ENCODE measurements at regions not wholly inside any gene's neighbourhood (a gene's known extent, or its start where the extent isn't known, plus 50 kb on each side); places are given as distances from the start of the nearest gene placed in this dataset.

GRCh38 chr11:41955635-41956400, 496.4 kb upstream of the LRRC4C start:
- in situ Hi-C loops (cut with MboI; ENCODE audit: low sequenced_read_pairs) = no loop called here

DNA sequence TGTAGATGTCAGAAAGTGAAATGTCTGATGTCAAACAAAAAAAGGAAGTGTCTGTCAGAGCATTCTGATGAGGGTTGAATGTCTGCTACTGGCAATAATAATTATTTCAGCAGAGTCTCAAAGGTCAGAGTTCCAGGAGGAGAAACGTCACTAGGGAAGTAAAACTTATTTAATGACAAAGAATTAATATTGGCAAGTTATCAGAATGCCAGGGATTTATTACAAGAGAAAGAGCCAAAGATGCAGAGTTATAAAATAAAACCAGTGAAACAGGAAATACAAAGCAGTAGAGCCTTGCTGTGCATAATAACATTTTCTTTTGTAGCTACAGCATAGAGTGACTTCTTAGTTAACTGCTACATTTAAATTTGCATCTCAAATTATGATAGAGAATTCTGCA, 504.0 kb upstream of the LRRC4C start:
- in situ Hi-C loops (cut with MboI; ENCODE audit: low sequenced_read_pairs) = no loop called here

- in situ Hi-C loops (cut with MboI; ENCODE audit: low sequenced_read_pairs) = no loop called here
These were observed 511.2 kb upstream of the LRRC4C start for GRCh38 chr11:41970681-41971080.

DNA sequence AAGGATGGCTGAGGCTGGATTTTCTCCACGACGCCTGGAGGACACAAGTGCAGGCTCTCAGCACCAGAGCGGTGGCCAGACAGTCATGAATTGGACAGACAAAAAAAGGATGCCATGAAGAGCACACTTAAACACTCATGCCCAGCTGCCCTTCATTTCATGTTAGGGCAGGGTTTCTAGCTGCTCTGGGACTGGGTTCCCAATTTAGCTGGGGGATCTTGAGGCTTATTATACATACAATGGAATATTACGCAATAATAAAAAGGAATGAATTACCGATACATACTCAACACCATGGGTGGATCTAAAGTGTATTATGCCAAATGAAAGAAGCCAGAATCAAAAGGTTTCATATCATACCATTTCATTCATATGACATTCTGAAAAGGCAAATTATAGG, 512.1 kb upstream of the LRRC4C start:
- in situ Hi-C loops (cut with MboI; ENCODE audit: low sequenced_read_pairs) = no loop called here

DNA sequence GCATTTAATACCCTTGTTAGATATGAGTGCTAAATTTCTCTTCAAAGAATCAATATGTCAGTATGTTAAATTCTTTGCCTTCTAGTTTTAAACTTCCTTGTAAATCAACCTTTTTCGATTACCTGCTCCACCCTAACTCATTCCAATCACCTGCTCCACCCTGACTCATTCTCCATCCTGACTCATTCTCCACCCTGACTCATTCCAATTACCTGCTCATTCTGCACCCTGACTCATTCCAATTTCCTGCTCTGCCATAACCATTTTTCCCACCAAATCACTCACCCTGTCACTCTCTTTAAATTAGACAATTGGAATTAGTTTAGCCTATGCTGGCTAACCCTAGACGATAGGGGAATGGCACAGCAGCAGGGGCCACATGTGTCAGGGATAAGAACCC, 519.5 kb upstream of the LRRC4C start:
- in situ Hi-C loops (cut with MboI; ENCODE audit: low sequenced_read_pairs) = no loop called here

DNA sequence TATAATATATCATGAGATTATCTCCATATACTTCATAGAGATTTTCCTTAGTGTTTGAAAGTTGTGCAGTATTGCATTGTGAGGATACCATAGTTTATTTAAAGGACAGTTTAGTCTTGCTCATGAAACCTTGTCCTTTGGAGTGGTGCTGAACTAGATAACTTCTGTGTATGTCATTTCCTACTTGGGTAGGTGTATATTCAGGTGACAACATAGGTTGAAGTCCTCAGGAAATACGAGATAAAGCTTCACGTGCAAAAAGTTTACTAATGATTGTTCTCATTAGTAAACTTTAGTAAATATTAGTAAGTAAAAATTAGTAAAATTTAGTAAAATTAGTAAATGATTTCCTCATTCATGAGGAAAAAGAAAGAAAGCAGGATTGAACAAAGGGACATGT, 521.3 kb upstream of the LRRC4C start:
- in situ Hi-C loops (cut with MboI; ENCODE audit: low sequenced_read_pairs) = no loop called here

DNA sequence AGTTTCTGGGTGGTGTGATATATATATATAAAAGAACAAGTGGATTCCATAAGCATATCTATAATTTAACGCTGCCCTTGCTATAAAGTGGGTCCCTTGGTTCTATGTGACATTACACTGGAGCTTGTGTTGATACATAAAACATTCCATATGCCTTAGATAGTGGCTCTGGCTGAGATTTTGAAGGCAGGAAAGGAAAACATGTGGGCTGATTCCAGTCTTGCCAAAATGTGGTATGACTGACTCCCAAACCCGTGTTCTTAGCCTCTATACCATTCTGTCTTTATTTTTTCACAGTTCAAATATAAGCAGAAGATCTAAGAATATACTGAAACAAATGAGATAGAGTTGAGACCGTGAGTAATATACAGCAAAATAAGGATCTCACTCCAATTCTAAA, 522.8 kb upstream of the LRRC4C start:
- in situ Hi-C loops (cut with MboI; ENCODE audit: low sequenced_read_pairs) = no loop called here

DNA sequence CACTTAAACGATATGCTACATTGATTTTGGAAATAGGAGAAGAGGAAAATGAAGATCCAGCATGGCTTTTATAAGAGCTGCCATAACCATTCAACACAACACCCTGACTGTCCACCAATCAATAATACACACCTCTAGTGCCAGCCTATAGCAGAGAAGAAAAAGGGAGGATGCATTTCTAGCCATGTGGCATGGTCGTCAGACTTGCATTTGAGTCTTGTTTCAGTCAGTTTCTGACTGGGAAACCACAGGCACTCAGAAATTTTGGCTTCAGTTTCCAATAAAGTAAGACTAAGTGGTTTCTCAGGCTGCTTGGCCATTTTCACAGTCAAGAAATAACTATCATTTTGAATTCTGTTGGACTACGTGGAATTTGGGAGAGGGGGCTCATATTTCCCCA, 523.5 kb upstream of the LRRC4C start:
- in situ Hi-C loops (cut with MboI; ENCODE audit: low sequenced_read_pairs) = no loop called here

GRCh38 chr11:41983475-41983874, 524.0 kb upstream of the LRRC4C start:
- in situ Hi-C loops (cut with MboI; ENCODE audit: low sequenced_read_pairs) = no loop called here

DNA sequence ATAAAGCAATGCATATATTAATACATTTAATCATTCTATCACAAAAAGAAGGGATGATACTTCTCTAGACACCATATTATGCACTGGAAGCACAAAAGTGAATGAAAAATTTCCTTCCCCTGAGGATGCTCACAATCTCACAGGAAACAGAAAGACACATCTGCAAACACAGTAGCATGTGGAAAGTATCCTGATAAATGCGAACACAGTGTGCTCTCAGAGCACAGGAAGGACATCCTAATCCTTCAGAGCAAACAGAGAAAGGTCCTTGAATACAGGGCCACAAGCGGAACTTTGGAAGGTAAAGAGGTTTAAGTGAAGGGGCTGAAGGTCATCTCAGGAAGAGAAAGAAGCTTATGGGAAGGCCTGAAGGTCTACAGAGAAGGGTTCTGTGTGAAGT, 524.6 kb upstream of the LRRC4C start:
- in situ Hi-C loops (cut with MboI; ENCODE audit: low sequenced_read_pairs) = no loop called here

DNA sequence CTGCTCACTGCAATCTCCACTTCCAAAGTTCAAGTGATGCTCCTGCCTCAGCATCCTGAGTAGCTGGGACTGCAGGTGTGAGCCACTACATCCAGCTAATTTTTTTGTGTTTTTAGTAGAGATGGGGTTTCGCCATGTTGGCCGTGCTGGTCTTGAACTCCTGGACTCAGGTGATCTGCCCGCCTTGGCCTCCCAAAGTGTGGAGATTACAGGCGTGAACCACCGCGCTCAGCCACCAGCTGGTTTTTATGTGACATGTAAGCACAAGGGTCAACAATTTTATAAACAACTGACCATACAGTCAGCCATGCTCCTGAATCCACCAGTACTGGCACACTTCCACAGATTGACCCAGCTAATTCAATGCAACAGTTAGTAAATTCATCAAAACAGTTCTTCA, 526.3 kb upstream of the LRRC4C start:
- in situ Hi-C loops (cut with MboI; ENCODE audit: low sequenced_read_pairs) = no loop called here

DNA sequence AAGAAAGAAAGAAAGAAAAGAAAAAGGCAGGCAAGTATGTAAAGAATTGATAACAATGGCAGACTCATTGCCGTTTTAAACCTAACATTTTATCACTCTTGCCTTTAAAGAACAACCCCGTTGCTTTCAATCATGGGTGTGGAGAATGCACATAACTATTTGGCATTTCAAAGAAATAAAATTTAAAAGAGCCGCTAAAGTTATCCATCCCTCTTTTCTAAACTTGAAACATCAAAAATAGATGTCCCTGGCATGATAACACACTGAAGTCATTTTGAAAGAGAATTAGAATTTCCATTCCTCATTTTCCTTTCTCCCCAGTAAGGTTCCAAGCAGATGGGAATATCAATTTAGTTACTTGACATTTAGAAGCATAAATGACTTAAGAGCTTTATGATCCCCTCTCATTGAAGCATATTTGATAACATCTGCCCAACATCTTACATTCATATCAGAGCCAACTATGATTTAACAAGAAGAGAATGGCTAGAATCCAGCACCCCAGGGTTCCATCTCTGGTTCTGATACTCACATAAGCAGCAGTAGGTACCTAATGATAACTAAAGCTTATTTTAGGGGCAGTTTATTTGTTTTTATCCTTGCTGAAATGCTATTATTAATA, 529.6 kb upstream of the LRRC4C start:
- in situ Hi-C loops (cut with MboI; ENCODE audit: low sequenced_read_pairs) = no loop called here

DNA sequence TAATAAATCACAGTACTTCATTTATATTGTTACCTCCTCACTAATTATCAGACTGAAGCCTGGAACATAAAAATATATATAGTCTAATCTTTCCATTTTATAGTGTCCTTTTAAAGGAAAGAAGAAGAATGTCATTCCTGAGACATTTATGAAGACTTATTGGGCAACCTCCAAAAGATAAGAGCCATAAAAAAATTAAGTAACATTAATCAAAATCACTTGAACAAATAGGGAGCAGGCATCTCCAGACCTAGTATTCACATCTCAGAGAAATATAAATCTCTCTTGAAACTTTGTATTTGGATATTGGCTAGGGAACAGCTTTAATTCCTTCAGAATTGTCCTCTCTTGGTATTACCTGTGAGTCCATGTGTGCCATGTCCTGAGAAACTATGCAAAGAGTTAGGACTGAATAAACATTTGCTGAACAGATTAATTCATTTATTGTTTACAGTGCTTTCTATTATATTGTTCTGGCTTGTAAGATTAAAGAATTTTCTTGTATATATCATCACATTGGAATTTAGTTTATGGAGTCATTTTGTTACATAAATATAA, 530.5 kb upstream of the LRRC4C start:
- in situ Hi-C loops (cut with MboI; ENCODE audit: low sequenced_read_pairs) = no loop called here

DNA sequence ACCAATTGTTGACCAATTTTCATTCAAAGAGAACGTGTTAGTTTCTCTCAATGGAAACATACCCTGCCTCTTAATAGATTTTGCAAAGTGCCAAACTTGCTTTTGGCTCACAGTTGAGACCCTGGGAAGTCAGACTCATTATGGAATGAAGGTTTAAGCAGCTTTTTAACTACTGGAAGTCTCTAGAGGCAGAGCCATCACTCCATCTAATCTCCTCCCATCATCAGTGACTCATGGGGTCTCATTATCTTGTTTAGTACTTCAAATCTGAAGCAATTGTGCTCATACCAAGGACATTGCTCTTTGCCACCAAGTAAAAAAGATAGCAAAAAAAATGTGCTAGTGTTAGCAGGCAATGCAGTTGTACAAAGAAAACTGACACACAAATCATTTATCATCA, 537.1 kb upstream of the LRRC4C start:
- in situ Hi-C loops (cut with MboI; ENCODE audit: low sequenced_read_pairs) = no loop called here

DNA sequence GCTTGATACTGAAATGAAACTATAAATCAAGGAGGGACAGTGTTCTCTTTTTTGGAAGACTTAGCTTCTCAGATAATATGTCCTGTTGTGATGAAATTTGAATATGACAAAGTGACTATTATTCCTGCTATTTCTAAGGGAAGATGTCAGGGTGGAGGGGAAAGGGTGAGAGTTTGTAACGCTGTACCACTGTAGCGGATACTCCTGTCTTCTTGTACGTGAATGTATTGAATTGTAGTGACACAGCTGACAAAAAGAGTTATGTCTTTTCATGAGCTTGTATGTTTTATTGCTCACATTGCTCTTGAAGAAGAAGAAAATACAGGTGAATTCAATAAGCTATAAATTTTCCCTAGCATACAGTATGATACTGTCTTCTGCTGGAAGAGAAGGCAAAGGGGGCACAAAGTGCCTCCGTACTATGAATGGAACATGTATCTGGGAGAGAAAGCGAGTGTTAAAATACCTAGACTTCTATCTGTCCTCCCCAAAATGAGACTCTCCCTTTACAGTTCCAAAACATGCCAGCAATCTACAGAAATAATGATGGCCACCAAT, 538.5 kb upstream of the LRRC4C start:
- in situ Hi-C loops (cut with MboI; ENCODE audit: low sequenced_read_pairs) = no loop called here

- in situ Hi-C loops (cut with MboI; ENCODE audit: low sequenced_read_pairs) = no loop called here
These were observed 539.6 kb upstream of the LRRC4C start for GRCh38 chr11:41999066-41999465.

- in situ Hi-C loops (cut with MboI; ENCODE audit: low sequenced_read_pairs) = no loop called here
These were observed 544.3 kb upstream of the LRRC4C start for GRCh38 chr11:42003801-42004200.

- in situ Hi-C loops (cut with MboI; ENCODE audit: low sequenced_read_pairs) = no loop called here
These were observed 547.3 kb upstream of the LRRC4C start for GRCh38 chr11:42006766-42007165.

DNA sequence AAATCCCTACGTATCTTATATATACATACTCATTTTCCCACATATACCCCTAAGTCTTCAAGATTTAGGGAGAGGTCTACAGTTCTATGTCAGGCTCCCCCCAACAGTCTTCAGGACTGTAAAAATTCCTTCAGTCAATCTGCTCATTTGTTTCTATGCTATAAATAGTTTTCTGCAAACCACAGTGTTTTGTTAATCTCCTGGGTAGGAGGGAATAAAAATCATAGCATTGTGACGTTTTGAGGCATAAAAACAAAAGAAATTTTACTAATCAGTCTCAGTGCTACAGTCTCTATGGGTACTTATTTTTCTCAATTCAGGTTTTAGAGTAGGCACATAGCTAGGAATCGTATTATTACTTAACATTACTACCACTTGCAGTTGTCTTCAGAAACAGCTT, 552.8 kb upstream of the LRRC4C start:
- in situ Hi-C loops (cut with MboI; ENCODE audit: low sequenced_read_pairs) = no loop called here

GRCh38 chr11:42013656-42014201, 554.3 kb upstream of the LRRC4C start:
- in situ Hi-C loops (cut with MboI; ENCODE audit: low sequenced_read_pairs) = no loop called here

DNA sequence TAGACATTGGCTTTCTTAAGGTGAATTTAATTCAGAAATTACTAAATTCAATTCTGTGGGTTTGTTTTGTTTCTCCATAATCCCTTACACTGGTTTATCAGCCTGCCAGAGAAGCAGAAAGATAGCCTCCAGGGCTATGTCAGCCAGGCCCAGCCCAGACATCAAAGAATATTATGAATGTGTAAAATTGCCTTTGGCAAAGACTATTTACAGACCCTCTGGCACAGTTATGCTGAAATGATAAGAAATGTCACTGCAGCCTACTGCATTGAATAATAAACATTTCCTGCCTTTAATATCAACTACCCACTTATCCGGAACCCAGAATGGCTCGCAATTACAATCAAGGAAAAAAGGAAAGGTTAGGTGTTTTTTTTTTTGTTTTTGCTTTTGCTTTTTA, 562.5 kb upstream of the LRRC4C start:
- in situ Hi-C loops (cut with MboI; ENCODE audit: low sequenced_read_pairs) = no loop called here

DNA sequence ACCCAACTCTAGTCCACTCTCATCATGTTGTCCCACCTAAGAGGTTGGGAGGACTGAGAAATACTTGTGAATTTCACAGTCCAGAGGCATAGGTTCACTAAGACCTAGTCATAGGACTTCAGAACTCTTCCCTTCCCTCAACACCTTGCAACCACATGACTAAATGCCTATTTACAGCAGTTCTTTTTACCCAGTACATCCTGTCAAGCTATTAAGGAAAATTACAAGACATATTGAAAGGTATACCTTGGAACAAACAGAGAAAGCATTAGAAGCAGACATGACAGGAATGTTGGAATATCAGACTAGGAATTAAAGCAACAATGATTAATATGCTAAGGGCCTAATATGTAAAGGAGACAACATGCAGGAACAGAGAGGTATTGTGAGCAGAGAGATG, 563.8 kb upstream of the LRRC4C start:
- in situ Hi-C loops (cut with MboI; ENCODE audit: low sequenced_read_pairs) = no loop called here

Measured in HL-60/S4 treated with phorbol 12-myristate 13-acetate at 8.2 ng/mL for 4 days and 3 days (cell line).